IMR-90 (cell line): ENCODE measurements at regions not wholly inside any gene's neighbourhood (a gene's known extent, or its start where the extent isn't known, plus 50 kb on each side); places are given as distances from the start of the nearest gene placed in this dataset.

ENCODE experiments used
- CTCF ChIP-seq: conservative IDR thresholded peaks from 2 replicates; pipeline ENCODE4 v1.5.1; 2012; ENCODE audit warnings: mild to moderate bottlenecking, low read depth, low read length, improper control_type of control experiment
- MAFK ChIP-seq: IDR thresholded peaks from 2 replicates; pipeline ENCODE4 v1.6.1; 2012; ENCODE audit warnings: low read depth, low read length, improper control_type of control experiment
- NFE2L2 ChIP-seq: fragments of 150-350 bp; IDR thresholded peaks from 2 replicates; pipeline ENCODE4 v1.6.1; 2016; ENCODE audit warnings: low read depth, mild to moderate bottlenecking, low read length
- POLR2A ChIP-seq: IDR thresholded peaks from 2 replicates; pipeline ENCODE4 v1.6.1; 2012; ENCODE audit warnings: mild to moderate bottlenecking, low read depth, low read length
- RAD21 ChIP-seq: IDR thresholded peaks from 2 replicates; pipeline ENCODE4 v1.6.1; 2012; ENCODE audit warnings: low read length, improper control_type of control experiment
- RFX5 ChIP-seq: IDR thresholded peaks from 2 replicates; pipeline ENCODE4 v1.8.0; 2012; ENCODE audit warnings: low read depth, mild to moderate bottlenecking, low read length, moderate library complexity
- USF2 ChIP-seq: fragments of 150-350 bp; IDR thresholded peaks from 2 replicates; pipeline ENCODE4 v1.6.1; 2017; ENCODE audit warnings: mild to moderate bottlenecking, antibody characterized with exemption, low read length, low read depth

GRCh38 chr7:106185719-106186118, 73.6 kb upstream of the SYPL1 start:
- no peak for TF ChIP-seq POLR2A
- TF ChIP-seq CTCF: no peak
- no peak for TF ChIP-seq MAFK
- TF ChIP-seq USF2: no peak
- TF ChIP-seq RAD21: no peak
- no peak for TF ChIP-seq NFE2L2
- TF ChIP-seq RFX5: no peak
